ENCODE measurements at regions not wholly inside any gene's neighbourhood (a gene's known extent, or its start where the extent isn't known, plus 50 kb on each side); places are given as distances from the start of the nearest gene placed in this dataset.
A peak's percentile ranks its signal among the peaks of the same experiment; 100 is the strongest.

GRCh38 chr9:95771556-95772246, 103.8 kb upstream of the ERCC6L2 start (continued):
- TF ChIP-seq POGZ (CRISPR knock-in tag; IDR thresholded peaks at IDR 0.05) (no peak), ZNF24 (IDR thresholded peaks at IDR 0.05) (no peak), E2F5 (CRISPR knock-in tag; conservative IDR thresholded peaks at IDR 0.05) (no peak), MED8 (CRISPR knock-in tag; IDR thresholded peaks at IDR 0.05; ENCODE audit: insufficient replicate concordance) (no peak), HINFP (CRISPR knock-in tag; IDR thresholded peaks at IDR 0.05; ENCODE audit: low read depth) (no peak), MAF1 (CRISPR knock-in tag; IDR thresholded peaks at IDR 0.05; ENCODE audit: borderline replicate concordance) (no peak), MTA3 (CRISPR knock-in tag; IDR thresholded peaks at IDR 0.05) (no peak), ZNF513 (CRISPR knock-in tag; conservative IDR thresholded peaks at IDR 0.05) (no peak), ARNTL (CRISPR knock-in tag; IDR thresholded peaks at IDR 0.05) (no peak), ZFAT (CRISPR knock-in tag; conservative IDR thresholded peaks at IDR 0.05) (no peak), ARID5B (CRISPR knock-in tag; IDR thresholded peaks at IDR 0.05) (peak; percentile 85), GPN1 (CRISPR knock-in tag; IDR thresholded peaks at IDR 0.05; ENCODE audit: borderline replicate concordance) (no peak), KDM2A (CRISPR knock-in tag; IDR thresholded peaks at IDR 0.05; ENCODE audit: borderline replicate concordance, low read depth) (peak; percentile 57; the same call in 1 of the 2 replicates), RXRB (CRISPR knock-in tag; IDR thresholded peaks at IDR 0.05; ENCODE audit: borderline replicate concordance) (peak; percentile 58; the same call in 1 of the 2 replicates), THRA (CRISPR knock-in tag; IDR thresholded peaks at IDR 0.05; ENCODE audit: borderline replicate concordance) (peak; percentile 71; the same call in 1 of the 2 replicates), ZNF329 (CRISPR knock-in tag; IDR thresholded peaks at IDR 0.05; ENCODE audit: low read depth) (0 out of 2 replicates have a peak, but pooled peaks have one; percentile 32), TBL1XR1 (IDR thresholded peaks at IDR 0.05; ENCODE audit: borderline replicate concordance, low read length, partially characterized antibody) (no peak), CTCF (CRISPR knock-in tag; IDR thresholded peaks at IDR 0.05) (no peak)

Measured in HepG2 (cell line).